Activated naive CD4-positive, alpha-beta T cell treated with anti-CD3 and anti-CD28 coated beads for 36 hours (primary cell): ENCODE measurements at regions not wholly inside any gene's neighbourhood (a gene's known extent, or its start where the extent isn't known, plus 50 kb on each side); places are given as distances from the start of the nearest gene placed in this dataset.
"Not testable (repeated sequence)": the region's sequence is repeated elsewhere in the genome, so short reads cannot be mapped to it uniquely, and the experiment has no call there.

ENCODE experiments used
- CTCF ChIA-PET: fragments of 350-600 bp; sonication (Branson Sonifier 250); formaldehyde crosslinking; loops from one replicate; lab custom pipeline; 2021; ENCODE audit warnings: antibody characterized with exemption; lab: Charles Lee
- DNase-seq: peaks from one replicate; pipeline ENCODE4 v3.0.0-alpha.2; 2020
- H3K27ac Mint-ChIP-seq: one replicate; pipeline ENCODE4 v1.8.0; 2021; ENCODE audit warnings: mild to moderate bottlenecking, mixed read lengths
- H3K27me3 Mint-ChIP-seq: one replicate; pipeline ENCODE4 v1.8.0; 2021; ENCODE audit warnings: low read depth, mixed read lengths
- H3K36me3 Mint-ChIP-seq: one replicate; pipeline ENCODE4 v1.8.0; 2021; ENCODE audit warnings: low read depth, mixed read lengths
- H3K4me1 Mint-ChIP-seq: one replicate; pipeline ENCODE4 v1.8.0; 2021; ENCODE audit warnings: low read depth, mixed read lengths
- H3K4me3 Mint-ChIP-seq: one replicate; pipeline ENCODE4 v1.8.0; 2021; ENCODE audit warnings: mild to moderate bottlenecking, moderate library complexity, mixed read lengths
- H3K9me3 Mint-ChIP-seq: one replicate; pipeline ENCODE4 v1.8.0; 2021; ENCODE audit warnings: mixed read lengths
- intact Hi-C: fragments of 100-400 bp; cut with micrococcal nuclease; formaldehyde crosslinking; loops from one replicate; pipeline ENCODE4 v1.15.1; 2023

- Mint-ChIP-seq H3K4me1 (no peaks in the 10 kb centered on the region), H3K27me3 (no peaks in the 10 kb centered on the region), H3K9me3 (peaks cover 2% of the 10 kb centered on the region), H3K4me3 (no peak overlapping the region), H3K27ac (no peak overlapping the region), H3K36me3 (no peaks in the 10 kb centered on the region)
- CTCF ChIA-PET, result no interaction called here
- no peak for DNase-seq
- intact Hi-C loops, result no loop called here
Measured at GRCh38 chr4:91961504-91961903, 342.3 kb upstream of the GRID2 start.

GRCh38 chr4:91963486-91963885 is 340.3 kb upstream of the GRID2 start:
- no peaks in the 10 kb centered on the region for H3K4me1 Mint-ChIP-seq
- no peak for DNase-seq
- no peaks in the 10 kb centered on the region for H3K36me3 Mint-ChIP-seq
- no peak overlapping the region for H3K4me3 Mint-ChIP-seq
- H3K9me3 Mint-ChIP-seq, result peaks cover 2% of the 10 kb centered on the region
- intact Hi-C loops, result no loop called here
- no peaks in the 10 kb centered on the region for H3K27me3 Mint-ChIP-seq
- CTCF ChIA-PET, result no interaction called here
- no peak overlapping the region for H3K27ac Mint-ChIP-seq

- H3K27me3 Mint-ChIP-seq, result no peaks in the 10 kb centered on the region
- H3K36me3 Mint-ChIP-seq, result no peaks in the 10 kb centered on the region
- H3K9me3 Mint-ChIP-seq, result peaks cover 2% of the 10 kb centered on the region
- CTCF ChIA-PET, result no interaction called here
- DNase-seq, result no peak
- no peaks in the 10 kb centered on the region for H3K4me1 Mint-ChIP-seq
- no peak overlapping the region for H3K27ac Mint-ChIP-seq
- no peak overlapping the region for H3K4me3 Mint-ChIP-seq
- intact Hi-C loops, result no loop called here
Measured at GRCh38 chr4:91965166-91965565, 338.6 kb upstream of the GRID2 start.

- H3K4me3 Mint-ChIP-seq, result no peak overlapping the region
- intact Hi-C loops, result no loop called here
- no peak overlapping the region for H3K27ac Mint-ChIP-seq
- no peak for DNase-seq
- H3K27me3 Mint-ChIP-seq, result no peaks in the 10 kb centered on the region
- H3K4me1 Mint-ChIP-seq, result no peaks in the 10 kb centered on the region
- H3K36me3 Mint-ChIP-seq, result no peaks in the 10 kb centered on the region
- H3K9me3 Mint-ChIP-seq, result peaks cover 11% of the 10 kb centered on the region
- CTCF ChIA-PET, result no interaction called here
Measured at GRCh38 chr4:91973479-91974153, 330.1 kb upstream of the GRID2 start.

- Mint-ChIP-seq H3K9me3 (peaks cover 2% of the 10 kb centered on the region), H3K27me3 (no peaks in the 10 kb centered on the region), H3K27ac (no peak overlapping the region), H3K36me3 (no peaks in the 10 kb centered on the region), H3K4me3 (no peak overlapping the region), H3K4me1 (no peaks in the 10 kb centered on the region)
- intact Hi-C loops, result no loop called here
- CTCF ChIA-PET, result no interaction called here
- no peak for DNase-seq
Measured at GRCh38 chr4:91984466-91984865, 319.3 kb upstream of the GRID2 start.

GRCh38 chr4:91989914-91990313 is 313.9 kb upstream of the GRID2 start:
- H3K4me3 Mint-ChIP-seq, result no peak overlapping the region
- H3K9me3 Mint-ChIP-seq, result peaks cover 2% of the 10 kb centered on the region
- H3K4me1 Mint-ChIP-seq, result no peaks in the 10 kb centered on the region
- no peaks in the 10 kb centered on the region for H3K27me3 Mint-ChIP-seq
- H3K27ac Mint-ChIP-seq, result no peak overlapping the region
- intact Hi-C loops, result no loop called here
- DNase-seq, result no peak
- H3K36me3 Mint-ChIP-seq, result no peaks in the 10 kb centered on the region
- CTCF ChIA-PET, result no interaction called here

- no peaks in the 10 kb centered on the region for H3K36me3 Mint-ChIP-seq
- CTCF ChIA-PET, result no interaction called here
- no peak overlapping the region for H3K4me3 Mint-ChIP-seq
- no peaks in the 10 kb centered on the region for H3K27me3 Mint-ChIP-seq
- H3K27ac Mint-ChIP-seq, result no peak overlapping the region
- no peaks in the 10 kb centered on the region for H3K4me1 Mint-ChIP-seq
- peaks cover 2% of the 10 kb centered on the region for H3K9me3 Mint-ChIP-seq
- intact Hi-C loops, result no loop called here
- DNase-seq, result no peak
Measured at GRCh38 chr4:91990726-91991125, 313.0 kb upstream of the GRID2 start.

GRCh38 chr4:91997045-91997444 is 306.7 kb upstream of the GRID2 start:
- DNase-seq, result no peak
- no peak overlapping the region for H3K27ac Mint-ChIP-seq

GRCh38 chr4:92012899-92013867 is 290.6 kb upstream of the GRID2 start:
- no peaks in the 10 kb centered on the region for H3K27me3 Mint-ChIP-seq
- intact Hi-C loops, result no loop called here
- CTCF ChIA-PET, result no interaction called here
- no peak overlapping the region for H3K4me3 Mint-ChIP-seq
- H3K27ac Mint-ChIP-seq, result no peak overlapping the region
- DNase-seq, result peak; percentile 7
- H3K9me3 Mint-ChIP-seq, result peaks cover 6% of the 10 kb centered on the region
- no peaks in the 10 kb centered on the region for H3K4me1 Mint-ChIP-seq
- no peaks in the 10 kb centered on the region for H3K36me3 Mint-ChIP-seq

More at GRCh38 chr4:91997045-91997444, 306.7 kb upstream of the GRID2 start:
- CTCF ChIA-PET, result no interaction called here
- Mint-ChIP-seq H3K36me3 (no peaks in the 10 kb centered on the region), H3K9me3 (peaks cover 3% of the 10 kb centered on the region), H3K4me1 (no peaks in the 10 kb centered on the region), H3K27me3 (no peaks in the 10 kb centered on the region), H3K4me3 (no peak overlapping the region)
- intact Hi-C loops, result no loop called here

GRCh38 chr4:92014067-92014466 is 289.7 kb upstream of the GRID2 start:
- Mint-ChIP-seq H3K4me1 (no peaks in the 10 kb centered on the region), H3K27me3 (no peaks in the 10 kb centered on the region), H3K4me3 (no peak overlapping the region), H3K36me3 (no peaks in the 10 kb centered on the region), H3K27ac (no peak overlapping the region), H3K9me3 (peaks cover 6% of the 10 kb centered on the region)
- no peak for DNase-seq
- intact Hi-C loops, result no loop called here
- CTCF ChIA-PET, result no interaction called here

GRCh38 chr4:92021203-92021602 is 282.6 kb upstream of the GRID2 start:
- DNase-seq, result no peak
- Mint-ChIP-seq H3K4me3 (no peak overlapping the region), H3K36me3 (no peaks in the 10 kb centered on the region), H3K9me3 (peaks cover 7% of the 10 kb centered on the region), H3K27ac (no peak overlapping the region), H3K4me1 (no peaks in the 10 kb centered on the region), H3K27me3 (no peaks in the 10 kb centered on the region)
- intact Hi-C loops, result no loop called here
- CTCF ChIA-PET, result no interaction called here

GRCh38 chr4:92021788-92022187 is 282.0 kb upstream of the GRID2 start:
- no peaks in the 10 kb centered on the region for H3K4me1 Mint-ChIP-seq
- no peaks in the 10 kb centered on the region for H3K27me3 Mint-ChIP-seq
- H3K36me3 Mint-ChIP-seq, result no peaks in the 10 kb centered on the region
- CTCF ChIA-PET, result no interaction called here
- DNase-seq, result no peak
- H3K27ac Mint-ChIP-seq, result no peak overlapping the region
- H3K9me3 Mint-ChIP-seq, result peaks cover 9% of the 10 kb centered on the region
- intact Hi-C loops, result no loop called here
- H3K4me3 Mint-ChIP-seq, result no peak overlapping the region

- H3K27ac Mint-ChIP-seq, H3K4me3 Mint-ChIP-seq, DNase-seq, CTCF ChIA-PET, H3K27me3 Mint-ChIP-seq, H3K9me3 Mint-ChIP-seq, intact Hi-C loops, H3K4me1 Mint-ChIP-seq, H3K36me3 Mint-ChIP-seq: not testable (repeated sequence)
Measured at GRCh38 chr4:92028830-92029229, 274.9 kb upstream of the GRID2 start.
